Transverse colon (tissue), 3 donors: ENCODE measurements at regions not wholly inside any gene's neighbourhood (a gene's known extent, or its start where the extent isn't known, plus 50 kb on each side); places are given as distances from the start of the nearest gene placed in this dataset.

Experiments
- POLR2A ChIP-seq: fragments of 450-650 bp; IDR thresholded peaks from one replicate; pipeline ENCODE4 v1.6.1; 2016; ENCODE audit warnings: antibody characterized with exemption, mild to moderate bottlenecking, moderate library complexity
- TF ChIP-seq, protein P1 (sequence below), 5 experiments: fragments of 200-600 bp in 3 of 5; fragments of 450-650 bp in 2 of 5; sonication (generic) in 3 of 5; IDR thresholded peaks; 1 replicate in 2 of 5; 2 replicates in 3 of 5; pipeline ENCODE4 v1.5.1; 2016 to 2017; ENCODE audit warnings: antibody characterized with exemption in 5 of 5, inconsistent platforms in 3 of 5, mild to moderate bottlenecking in 2 of 5, moderate library complexity in 1 of 5

GRCh38 chr1:121594096-121594495 lies 409.3 kb downstream of the SRGAP2C start:
- TF ChIP-seq, protein P1, sequence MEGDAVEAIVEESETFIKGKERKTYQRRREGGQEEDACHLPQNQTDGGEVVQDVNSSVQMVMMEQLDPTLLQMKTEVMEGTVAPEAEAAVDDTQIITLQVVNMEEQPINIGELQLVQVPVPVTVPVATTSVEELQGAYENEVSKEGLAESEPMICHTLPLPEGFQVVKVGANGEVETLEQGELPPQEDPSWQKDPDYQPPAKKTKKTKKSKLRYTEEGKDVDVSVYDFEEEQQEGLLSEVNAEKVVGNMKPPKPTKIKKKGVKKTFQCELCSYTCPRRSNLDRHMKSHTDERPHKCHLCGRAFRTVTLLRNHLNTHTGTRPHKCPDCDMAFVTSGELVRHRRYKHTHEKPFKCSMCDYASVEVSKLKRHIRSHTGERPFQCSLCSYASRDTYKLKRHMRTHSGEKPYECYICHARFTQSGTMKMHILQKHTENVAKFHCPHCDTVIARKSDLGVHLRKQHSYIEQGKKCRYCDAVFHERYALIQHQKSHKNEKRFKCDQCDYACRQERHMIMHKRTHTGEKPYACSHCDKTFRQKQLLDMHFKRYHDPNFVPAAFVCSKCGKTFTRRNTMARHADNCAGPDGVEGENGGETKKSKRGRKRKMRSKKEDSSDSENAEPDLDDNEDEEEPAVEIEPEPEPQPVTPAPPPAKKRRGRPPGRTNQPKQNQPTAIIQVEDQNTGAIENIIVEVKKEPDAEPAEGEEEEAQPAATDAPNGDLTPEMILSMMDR (IDR thresholded peaks at IDR 0.05): no peak
- TF ChIP-seq POLR2A: no peak
